NB4 (cell line): ENCODE measurements at regions not wholly inside any gene's neighbourhood (a gene's known extent, or its start where the extent isn't known, plus 50 kb on each side); places are given as distances from the start of the nearest gene placed in this dataset.
A peak's percentile ranks its signal among the peaks of the same experiment; 100 is the strongest.

Source experiments
- DNase-seq: peaks from one replicate; pipeline ENCODE4 v3.0.0; 2010; ENCODE audit warnings: low read depth
- H3K4me3 ChIP-seq: one replicate; pipeline ENCODE4 v1.5.1; 2011; ENCODE audit warnings: mild to moderate bottlenecking, low read depth, low read length, moderate library complexity
- MYC ChIP-seq: IDR thresholded peaks from 2 replicates; pipeline ENCODE4 v1.6.1; 2011; ENCODE audit warnings: low read depth, low read length
- POLR2A ChIP-seq: IDR thresholded peaks from 2 replicates; pipeline ENCODE4 v1.6.1; 2011; ENCODE audit warnings: mild to moderate bottlenecking; ENCODE audit not compliant: insufficient read length; ENCODE audit errors: extremely low read depth
- TF ChIP-seq, protein P1 (sequence below): IDR thresholded peaks from one replicate; pipeline ENCODE4 v1.5.1; 2012; ENCODE audit warnings: low read depth, low read length
- TF ChIP-seq, protein P2 (sequence below): IDR thresholded peaks from 2 replicates; pipeline ENCODE4 v1.6.1; 2011; ENCODE audit warnings: low read depth, low read length

- no peak for DNase-seq
- no peak overlapping the region for H3K4me3 ChIP-seq
- TF ChIP-seq MYC (no peak), POLR2A (no peak)
- TF ChIP-seq, protein P1, sequence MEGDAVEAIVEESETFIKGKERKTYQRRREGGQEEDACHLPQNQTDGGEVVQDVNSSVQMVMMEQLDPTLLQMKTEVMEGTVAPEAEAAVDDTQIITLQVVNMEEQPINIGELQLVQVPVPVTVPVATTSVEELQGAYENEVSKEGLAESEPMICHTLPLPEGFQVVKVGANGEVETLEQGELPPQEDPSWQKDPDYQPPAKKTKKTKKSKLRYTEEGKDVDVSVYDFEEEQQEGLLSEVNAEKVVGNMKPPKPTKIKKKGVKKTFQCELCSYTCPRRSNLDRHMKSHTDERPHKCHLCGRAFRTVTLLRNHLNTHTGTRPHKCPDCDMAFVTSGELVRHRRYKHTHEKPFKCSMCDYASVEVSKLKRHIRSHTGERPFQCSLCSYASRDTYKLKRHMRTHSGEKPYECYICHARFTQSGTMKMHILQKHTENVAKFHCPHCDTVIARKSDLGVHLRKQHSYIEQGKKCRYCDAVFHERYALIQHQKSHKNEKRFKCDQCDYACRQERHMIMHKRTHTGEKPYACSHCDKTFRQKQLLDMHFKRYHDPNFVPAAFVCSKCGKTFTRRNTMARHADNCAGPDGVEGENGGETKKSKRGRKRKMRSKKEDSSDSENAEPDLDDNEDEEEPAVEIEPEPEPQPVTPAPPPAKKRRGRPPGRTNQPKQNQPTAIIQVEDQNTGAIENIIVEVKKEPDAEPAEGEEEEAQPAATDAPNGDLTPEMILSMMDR, result no peak
- TF ChIP-seq, protein P2, sequence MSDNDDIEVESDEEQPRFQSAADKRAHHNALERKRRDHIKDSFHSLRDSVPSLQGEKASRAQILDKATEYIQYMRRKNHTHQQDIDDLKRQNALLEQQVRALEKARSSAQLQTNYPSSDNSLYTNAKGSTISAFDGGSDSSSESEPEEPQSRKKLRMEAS, result no peak
These were observed 499.9 kb downstream of the TFAP2A start for GRCh38 chr6:9914951-9915350.

GRCh38 chr6:9901376-9901775 lies 513.5 kb downstream of the TFAP2A start:
- no peak for DNase-seq
- no peak overlapping the region for H3K4me3 ChIP-seq
- TF ChIP-seq, protein P1, result no peak
- TF ChIP-seq MYC (no peak), POLR2A (no peak)
- TF ChIP-seq, protein P2, result no peak

DNA sequence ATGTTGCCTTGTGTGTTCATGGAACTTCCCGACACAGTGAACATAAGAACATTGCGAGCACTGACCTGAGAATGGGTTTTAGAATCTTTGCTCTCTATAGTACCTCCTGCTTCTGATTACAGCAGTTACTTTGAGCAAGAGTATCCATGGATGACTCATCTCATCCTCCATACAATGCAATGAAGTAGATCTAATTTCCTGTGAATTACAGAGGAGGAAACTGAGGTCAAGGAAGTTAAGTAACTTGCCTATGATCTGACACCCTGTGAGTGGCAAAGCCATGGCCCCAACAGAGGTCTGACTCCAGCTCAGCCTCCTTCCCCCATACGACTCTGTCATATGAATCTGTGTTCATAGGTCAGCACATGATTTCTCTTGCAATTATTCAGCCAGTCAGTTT lies 518.1 kb downstream of the TFAP2A start:
- no peak overlapping the region for H3K4me3 ChIP-seq
- TF ChIP-seq, protein P1, result no peak
- TF ChIP-seq POLR2A (no peak), MYC (no peak)
- TF ChIP-seq, protein P2, result no peak
- peak; percentile 60 for DNase-seq

DNA sequence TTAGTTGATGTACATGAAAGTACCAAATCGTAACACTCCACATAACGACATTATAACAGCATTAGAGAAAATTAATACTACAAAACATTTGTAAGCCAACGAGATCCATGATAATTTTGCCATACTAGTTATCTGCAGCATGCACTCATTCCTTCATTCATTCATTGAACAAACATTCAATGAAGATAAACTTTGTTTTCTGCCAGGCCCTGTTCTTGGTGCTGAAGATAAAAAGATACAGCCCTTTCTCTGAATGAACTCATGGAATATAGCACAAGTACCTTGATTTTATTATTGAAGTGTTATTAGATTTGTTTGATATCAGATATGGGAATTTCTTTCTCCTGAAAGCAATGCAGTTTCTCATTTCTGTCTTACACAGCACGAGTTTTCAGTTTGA lies 524.0 kb downstream of the TFAP2A start:
- no peak for TF ChIP-seq POLR2A
- TF ChIP-seq, protein P1, result no peak
- TF ChIP-seq, protein P2, result no peak
- TF ChIP-seq MYC, result no peak
- DNase-seq, result no peak

DNA sequence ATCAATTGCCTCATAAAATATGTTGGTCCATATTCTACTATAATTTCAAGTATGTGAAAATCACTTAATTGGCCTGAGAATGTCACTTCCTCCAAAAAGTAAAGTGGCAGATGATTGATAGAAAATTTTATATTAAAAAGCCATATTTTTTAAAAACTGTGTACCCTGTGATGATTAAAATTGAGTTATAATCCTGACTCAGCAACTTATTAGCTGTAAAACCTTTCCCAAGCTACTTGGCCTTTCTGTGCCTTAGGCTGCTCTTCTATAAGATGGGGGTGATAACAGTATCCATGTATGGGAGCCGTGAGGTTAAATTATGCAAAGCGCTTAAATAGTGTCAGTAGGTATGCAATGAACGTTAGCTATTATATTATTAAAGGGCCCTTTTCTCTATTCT lies 524.4 kb downstream of the TFAP2A start:
- H3K4me3 ChIP-seq, result no peak overlapping the region
- DNase-seq, result no peak
- TF ChIP-seq, protein P1, result no peak
- no peak for TF ChIP-seq POLR2A
- no peak for TF ChIP-seq MYC
- TF ChIP-seq, protein P2, result no peak

More for the DNA sequence above, 524.0 kb downstream of the TFAP2A start:
- no peak overlapping the region for H3K4me3 ChIP-seq

DNA sequence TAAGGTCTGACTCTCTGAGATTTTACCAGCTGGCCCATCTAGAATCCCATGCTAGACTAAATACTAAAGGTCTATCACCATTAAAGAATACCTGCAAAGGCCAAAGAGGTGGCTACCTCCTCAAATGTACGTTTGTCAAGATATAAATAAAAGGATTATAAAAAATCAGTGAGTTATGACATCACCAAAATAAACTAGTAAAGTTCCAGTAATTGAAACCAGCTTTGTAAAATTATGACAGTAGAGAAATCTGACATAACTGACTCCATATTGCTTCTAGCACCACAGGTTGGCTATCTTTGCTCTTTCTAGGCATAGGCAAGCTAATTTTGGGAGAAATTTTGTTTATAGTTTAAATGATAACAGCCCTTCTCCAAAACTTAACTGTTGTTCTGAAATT lies 536.3 kb downstream of the TFAP2A start:
- TF ChIP-seq POLR2A, result no peak
- TF ChIP-seq, protein P2, result no peak
- TF ChIP-seq, protein P1, result no peak
- TF ChIP-seq MYC, result no peak
- DNase-seq, result no peak
- no peak overlapping the region for H3K4me3 ChIP-seq
